Sigmoid colon (tissue), 6 donors: ENCODE measurements at regions not wholly inside any gene's neighbourhood (a gene's known extent, or its start where the extent isn't known, plus 50 kb on each side); places are given as distances from the start of the nearest gene placed in this dataset.

Source experiments
- DNase-seq: peaks from one replicate; pipeline ENCODE4 v3.0.0-alpha.2; 2019
- H3K27ac ChIP-seq, 4 donors: fragments of 200-600 bp; sonication (generic); one replicate each; pipeline ENCODE4 v1.5.1; 2016 to 2019; ENCODE audit warnings: mild to moderate bottlenecking in 1 of 4
- H3K27me3 ChIP-seq, 3 donors: fragments of 200-600 bp; sonication (generic); one replicate each; pipeline ENCODE4 v1.5.1; 2019; ENCODE audit warnings: mild to moderate bottlenecking in 1 of 3
- H3K36me3 ChIP-seq, 4 donors: fragments of 200-600 bp; sonication (generic); one replicate each; pipeline ENCODE4 v1.5.1; 2016 to 2019
- H3K4me1 ChIP-seq, 4 donors: fragments of 200-600 bp; sonication (generic); one replicate each; pipeline ENCODE4 v1.5.1; 2017 to 2019
- H3K4me3 ChIP-seq, 4 donors: fragments of 200-600 bp; sonication (generic); one replicate each; pipeline ENCODE4 v1.5.1; 2017 to 2019; ENCODE audit warnings: mild to moderate bottlenecking in 2 of 4, moderate library complexity in 1 of 4
- H3K9me3 ChIP-seq, 4 donors: fragments of 200-600 bp in 3 of 4; sonication (generic) in 3 of 4; one replicate each; pipeline versions ENCODE4 v1.5.1 to v1.6.1; 2013 to 2019
- CTCF ChIP-seq, 4 experiments: fragments of 450-650 bp in 3 of 4; fragments of 200-600 bp in 1 of 4; IDR thresholded peaks; one replicate each; pipeline ENCODE4 v1.5.1; 2016 to 2019; ENCODE audit warnings: antibody characterized with exemption in 4 of 4, mild to moderate bottlenecking in 3 of 4, moderate library complexity in 2 of 4
- EP300 ChIP-seq, 4 donors: sonication (generic); formaldehyde crosslinking; IDR thresholded peaks; one replicate each; pipeline ENCODE4 v1.6.1; 2017; ENCODE audit warnings: antibody characterized with exemption in 4 of 4
- POLR2A ChIP-seq, 2 donors: fragments of 450-650 bp; IDR thresholded peaks; one replicate each; pipeline ENCODE4 v1.6.1; 2016; ENCODE audit warnings: antibody characterized with exemption in 2 of 2, mild to moderate bottlenecking in 2 of 2, moderate library complexity in 2 of 2
- POLR2AphosphoS5 ChIP-seq, 4 donors: sonication (generic); formaldehyde crosslinking; IDR thresholded peaks; one replicate each; pipeline ENCODE4 v1.6.1; 2017; ENCODE audit warnings: antibody characterized with exemption in 4 of 4
- WGBS, 2 donors: extraction: QIAGEN DNeasy Blood & Tissue Kit; methylation state at CpG; one replicate each; pipeline ENCODE4 v1.1.7; 2013; 5-methylcytosine and 5-hydroxymethylcytosine counted together
- intact Hi-C: fragments of 100-400 bp; cut with DNase I; formaldehyde crosslinking; loops from one replicate; pipeline ENCODE4 v1.15.1; 2023
- donor health status: healthy with polysubstance abuse.
- donor health status: healthy.

- Histone ChIP-seq H3K9me3 (peaks cover 0 to 9% (median 0%) of the 10 kb centered on the region in 4 donors), H3K36me3 (no peaks in the 10 kb centered on the region), H3K27ac (no peak overlapping the region), H3K4me1 (no peaks in the 10 kb centered on the region), H3K27me3 (no peaks in the 10 kb centered on the region), H3K4me3 (no peak overlapping the region)
- intact Hi-C loops, result no loop called here
- TF ChIP-seq POLR2A (IDR thresholded peaks at IDR 0.05) (no peak), CTCF (IDR thresholded peaks at IDR 0.05) (no peak), POLR2AphosphoS5 (IDR thresholded peaks at IDR 0.05) (no peak), EP300 (IDR thresholded peaks at IDR 0.05) (no peak)
- DNase-seq, result no peak
Measured at GRCh38 chr5:24767086-24767485, 122.3 kb upstream of the CDH10 start.

GRCh38 chr5:24765219-24765618 is 120.4 kb upstream of the CDH10 start:
- TF ChIP-seq CTCF (IDR thresholded peaks at IDR 0.05) (no peak), POLR2AphosphoS5 (IDR thresholded peaks at IDR 0.05) (no peak), EP300 (IDR thresholded peaks at IDR 0.05) (no peak), POLR2A (IDR thresholded peaks at IDR 0.05) (no peak)
- H3K4me3 ChIP-seq, result no peak overlapping the region
- H3K36me3 ChIP-seq, result no peaks in the 10 kb centered on the region
- no peak overlapping the region for H3K27ac ChIP-seq
- 85 to 94% methylated on average over 1 of the region's 1 CpG for WGBS, 2 donors
- DNase-seq, result no peak
- H3K9me3 ChIP-seq, result peaks cover 0 to 6% (median 0%) of the 10 kb centered on the region in 4 donors
- H3K27me3 ChIP-seq, result no peaks in the 10 kb centered on the region
- no peaks in the 10 kb centered on the region for H3K4me1 ChIP-seq
- intact Hi-C loops, result no loop called here

GRCh38 chr5:24750355-24750754 is 105.6 kb upstream of the CDH10 start:
- no peaks in the 10 kb centered on the region for H3K4me1 ChIP-seq
- no peaks in the 10 kb centered on the region for H3K9me3 ChIP-seq
- TF ChIP-seq POLR2AphosphoS5 (IDR thresholded peaks at IDR 0.05), result no peak
- no peak for TF ChIP-seq CTCF (IDR thresholded peaks at IDR 0.05)
- TF ChIP-seq POLR2A (IDR thresholded peaks at IDR 0.05), result no peak
- TF ChIP-seq EP300 (IDR thresholded peaks at IDR 0.05), result no peak
- intact Hi-C loops, result no loop called here
- no peak overlapping the region for H3K4me3 ChIP-seq
- no peaks in the 10 kb centered on the region for H3K27me3 ChIP-seq
- DNase-seq, result no peak
- H3K36me3 ChIP-seq, result no peaks in the 10 kb centered on the region
- WGBS, 2 donors, result 64 to 76% methylated on average over 3 of the region's 3 CpGs
- no peak overlapping the region for H3K27ac ChIP-seq

- Histone ChIP-seq H3K4me1 (no peaks in the 10 kb centered on the region), H3K9me3 (no peaks in the 10 kb centered on the region)
- 63 to 79% methylated on average over 3 of the region's 3 CpGs for WGBS, 2 donors
Measured at GRCh38 chr5:24749701-24750100, 104.9 kb upstream of the CDH10 start.

More at GRCh38 chr5:24749701-24750100, 104.9 kb upstream of the CDH10 start:
- no peak overlapping the region for H3K4me3 ChIP-seq
- no peaks in the 10 kb centered on the region for H3K27me3 ChIP-seq
- TF ChIP-seq POLR2A (IDR thresholded peaks at IDR 0.05), result no peak
- TF ChIP-seq EP300 (IDR thresholded peaks at IDR 0.05), result no peak
- TF ChIP-seq CTCF (IDR thresholded peaks at IDR 0.05), result no peak
- no peak for TF ChIP-seq POLR2AphosphoS5 (IDR thresholded peaks at IDR 0.05)
- H3K27ac ChIP-seq, result no peak overlapping the region
- no peak for DNase-seq
- intact Hi-C loops, result no loop called here
- no peaks in the 10 kb centered on the region for H3K36me3 ChIP-seq
